ENCODE measurements at regions not wholly inside any gene's neighbourhood (a gene's known extent, or its start where the extent isn't known, plus 50 kb on each side); places are given as distances from the start of the nearest gene placed in this dataset.

- TF ChIP-seq CTCF (conservative IDR thresholded peaks at IDR 0.05; ENCODE audit: low read depth, low read length) (no peak), EZH2 (IDR thresholded peaks at IDR 0.05; ENCODE audit: borderline replicate concordance, low read depth, low read length, poor library complexity, severe bottlenecking) (no peak)
Measured at GRCh38 chr2:83217854-83218253, 1241.2 kb downstream of the SUCLG1 start.

Data from A673 (cell line).